Transverse colon (tissue), 3 donors: ENCODE measurements at regions not wholly inside any gene's neighbourhood (a gene's known extent, or its start where the extent isn't known, plus 50 kb on each side); places are given as distances from the start of the nearest gene placed in this dataset.

ENCODE experiments used
- CTCF ChIP-seq, 5 experiments: fragments of 200-600 bp in 3 of 5; fragments of 450-650 bp in 2 of 5; sonication (generic) in 3 of 5; IDR thresholded peaks; 1 replicate in 2 of 5; 2 replicates in 3 of 5; pipeline ENCODE4 v1.5.1; 2016 to 2017; ENCODE audit warnings: antibody characterized with exemption in 5 of 5, inconsistent platforms in 3 of 5, mild to moderate bottlenecking in 2 of 5, moderate library complexity in 1 of 5
- POLR2A ChIP-seq: fragments of 450-650 bp; IDR thresholded peaks from one replicate; pipeline ENCODE4 v1.6.1; 2016; ENCODE audit warnings: antibody characterized with exemption, mild to moderate bottlenecking, moderate library complexity

DNA sequence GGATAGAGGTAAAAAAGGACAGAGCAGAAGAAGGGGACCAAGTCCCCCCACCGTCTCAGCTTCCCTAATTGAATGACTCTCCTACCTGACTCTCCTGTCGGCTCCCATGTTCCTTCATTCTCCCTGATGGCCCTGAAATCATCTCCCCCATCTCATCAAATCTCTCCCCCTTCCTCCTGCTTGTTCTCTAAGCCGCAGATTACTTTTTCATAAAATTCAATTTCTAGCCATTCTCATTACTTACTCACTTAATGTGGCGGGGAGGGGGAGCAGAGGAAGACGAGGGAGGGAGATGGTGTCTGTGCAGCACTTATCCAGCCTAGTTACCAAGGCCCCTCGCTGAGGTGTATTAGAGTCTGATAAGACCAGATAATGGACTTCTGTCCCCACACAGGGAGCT, 161.5 kb downstream of the CCT6B start:
- TF ChIP-seq CTCF (IDR thresholded peaks at IDR 0.05), result no peak
- no peak for TF ChIP-seq POLR2A
